Thyroid gland (tissue), 4 donors: ENCODE measurements at regions not wholly inside any gene's neighbourhood (a gene's known extent, or its start where the extent isn't known, plus 50 kb on each side); places are given as distances from the start of the nearest gene placed in this dataset.

ENCODE experiments used
- DNase-seq, 2 donors: peaks; one replicate each; pipeline ENCODE4 v3.0.0-alpha.2; 2019
- H3K27ac ChIP-seq, 3 donors: fragments of 200-600 bp; sonication (generic); 1 replicate in 2 of 3; 2 replicates in 1 of 3; pipeline ENCODE4 v1.5.1; 2016 to 2019; ENCODE audit warnings: mild to moderate bottlenecking in 1 of 3, moderate library complexity in 1 of 3
- H3K27me3 ChIP-seq: fragments of 200-600 bp; sonication (generic); one replicate; pipeline ENCODE4 v1.5.1; 2019
- H3K36me3 ChIP-seq, 2 donors: fragments of 200-600 bp; sonication (generic); one replicate each; pipeline ENCODE4 v1.5.1; 2016 to 2019
- H3K4me1 ChIP-seq, 2 donors: fragments of 200-600 bp; sonication (generic); one replicate each; pipeline ENCODE4 v1.5.1; 2017 to 2019
- H3K4me3 ChIP-seq, 3 donors: fragments of 200-600 bp; sonication (generic); replicated peaks in 1 of 3; 1 replicate in 2 of 3; 2 replicates in 1 of 3; pipeline ENCODE4 v1.5.1; 2016; ENCODE audit warnings: mild to moderate bottlenecking in 1 of 3
- H3K9me3 ChIP-seq: fragments of 200-600 bp; sonication (generic); one replicate; pipeline ENCODE4 v1.5.1; 2017
- POLR2A ChIP-seq, 2 donors: fragments of 450-650 bp; IDR thresholded peaks; one replicate each; pipeline ENCODE4 v1.6.1; 2017; ENCODE audit warnings: antibody characterized with exemption in 2 of 2, mild to moderate bottlenecking in 2 of 2, moderate library complexity in 1 of 2
- WGBS, 2 donors: methylation state at CpG; one replicate each; pipeline ENCODE4 v1.1.5; 2017; 5-methylcytosine and 5-hydroxymethylcytosine counted together
- intact Hi-C: fragments of 100-400 bp; cut with DNase I; formaldehyde crosslinking; loops from one replicate; pipeline ENCODE4 v1.15.1; 2023
- TF ChIP-seq, protein P1 (sequence below), 6 experiments: fragments of 200-600 bp in 3 of 6; fragments of 450-650 bp in 3 of 6; sonication (generic) in 3 of 6; IDR thresholded peaks; one replicate each; pipeline ENCODE4 v1.5.1; 2016 to 2019; ENCODE audit warnings: antibody characterized with exemption in 6 of 6, mild to moderate bottlenecking in 2 of 6, inconsistent platforms in 1 of 6, moderate library complexity in 1 of 6

DNA sequence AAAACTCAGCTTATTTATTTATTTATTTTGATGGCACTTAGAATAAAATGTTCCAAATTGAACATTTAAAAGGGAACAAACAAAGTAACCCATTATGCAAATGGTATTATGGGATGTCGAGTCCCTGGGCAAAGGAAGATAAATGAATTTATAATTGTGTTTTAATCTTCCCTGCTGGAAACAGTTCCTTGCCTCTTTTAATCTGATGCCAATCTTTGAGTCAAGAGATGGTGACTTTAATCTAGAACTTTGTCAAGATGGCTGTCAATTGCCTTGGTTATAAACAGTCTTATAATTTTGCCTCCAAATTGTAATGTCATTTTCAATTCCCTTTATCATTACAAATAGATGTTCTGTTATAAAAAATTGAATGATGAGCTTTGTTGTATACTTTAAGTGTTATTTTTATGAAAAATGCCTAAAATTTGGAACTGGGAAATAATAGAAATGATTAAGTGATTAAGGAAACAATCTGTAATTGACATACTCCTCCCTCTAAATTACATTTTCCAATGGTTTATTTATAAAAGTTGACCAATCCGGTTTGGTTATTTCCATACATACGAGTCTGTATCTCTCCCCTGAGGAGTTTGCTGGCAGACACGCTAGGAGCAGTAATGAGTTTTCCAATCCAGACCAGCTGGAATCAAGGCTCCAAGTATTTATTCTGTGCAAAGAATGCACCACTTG, 134.9 kb upstream of the FRMD6 start:
- 62% methylated on average over 4 of the region's 4 CpGs for WGBS, 2 donors
- Histone ChIP-seq H3K36me3 (no peaks in the 10 kb centered on the region), H3K27ac (no peak overlapping the region), H3K4me3 (no peak overlapping the region), H3K27me3 (no peaks in the 10 kb centered on the region), H3K4me1 (no peaks in the 10 kb centered on the region), H3K9me3 (no peaks in the 10 kb centered on the region)
- TF ChIP-seq, protein P1, sequence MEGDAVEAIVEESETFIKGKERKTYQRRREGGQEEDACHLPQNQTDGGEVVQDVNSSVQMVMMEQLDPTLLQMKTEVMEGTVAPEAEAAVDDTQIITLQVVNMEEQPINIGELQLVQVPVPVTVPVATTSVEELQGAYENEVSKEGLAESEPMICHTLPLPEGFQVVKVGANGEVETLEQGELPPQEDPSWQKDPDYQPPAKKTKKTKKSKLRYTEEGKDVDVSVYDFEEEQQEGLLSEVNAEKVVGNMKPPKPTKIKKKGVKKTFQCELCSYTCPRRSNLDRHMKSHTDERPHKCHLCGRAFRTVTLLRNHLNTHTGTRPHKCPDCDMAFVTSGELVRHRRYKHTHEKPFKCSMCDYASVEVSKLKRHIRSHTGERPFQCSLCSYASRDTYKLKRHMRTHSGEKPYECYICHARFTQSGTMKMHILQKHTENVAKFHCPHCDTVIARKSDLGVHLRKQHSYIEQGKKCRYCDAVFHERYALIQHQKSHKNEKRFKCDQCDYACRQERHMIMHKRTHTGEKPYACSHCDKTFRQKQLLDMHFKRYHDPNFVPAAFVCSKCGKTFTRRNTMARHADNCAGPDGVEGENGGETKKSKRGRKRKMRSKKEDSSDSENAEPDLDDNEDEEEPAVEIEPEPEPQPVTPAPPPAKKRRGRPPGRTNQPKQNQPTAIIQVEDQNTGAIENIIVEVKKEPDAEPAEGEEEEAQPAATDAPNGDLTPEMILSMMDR (IDR thresholded peaks at IDR 0.05) = no peak
- no peak for TF ChIP-seq POLR2A (IDR thresholded peaks at IDR 0.05)
- DNase-seq = no peak
- intact Hi-C loops = no loop called here

DNA sequence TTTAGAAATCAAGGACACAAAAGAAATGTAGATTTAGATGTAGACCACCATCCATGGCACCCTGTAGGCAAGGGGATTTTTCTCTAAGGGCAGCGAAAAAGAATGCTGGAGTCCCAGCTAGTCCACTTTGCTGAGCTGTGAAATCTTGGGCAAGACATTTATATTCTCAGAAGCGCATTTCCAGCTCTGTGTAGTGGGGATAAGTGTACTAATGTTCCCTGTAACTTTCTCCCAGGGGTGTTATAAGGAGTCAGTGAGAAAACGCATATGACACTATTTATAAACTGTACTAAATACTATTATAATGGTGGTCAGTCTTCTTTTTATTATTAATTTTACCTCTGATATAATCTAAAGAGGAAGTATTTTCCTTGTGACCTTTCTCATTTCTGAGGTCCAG, 133.4 kb upstream of the FRMD6 start:
- Histone ChIP-seq H3K27ac (no peak overlapping the region), H3K9me3 (no peaks in the 10 kb centered on the region), H3K27me3 (no peaks in the 10 kb centered on the region), H3K36me3 (no peaks in the 10 kb centered on the region), H3K4me3 (no peak overlapping the region), H3K4me1 (no peaks in the 10 kb centered on the region)
- DNase-seq = no peak
- WGBS, 2 donors = 79 to 86% methylated on average over 3 of the region's 3 CpGs
- intact Hi-C loops = no loop called here
- TF ChIP-seq, protein P1 (IDR thresholded peaks at IDR 0.05) = no peak
- no peak for TF ChIP-seq POLR2A (IDR thresholded peaks at IDR 0.05)

DNA sequence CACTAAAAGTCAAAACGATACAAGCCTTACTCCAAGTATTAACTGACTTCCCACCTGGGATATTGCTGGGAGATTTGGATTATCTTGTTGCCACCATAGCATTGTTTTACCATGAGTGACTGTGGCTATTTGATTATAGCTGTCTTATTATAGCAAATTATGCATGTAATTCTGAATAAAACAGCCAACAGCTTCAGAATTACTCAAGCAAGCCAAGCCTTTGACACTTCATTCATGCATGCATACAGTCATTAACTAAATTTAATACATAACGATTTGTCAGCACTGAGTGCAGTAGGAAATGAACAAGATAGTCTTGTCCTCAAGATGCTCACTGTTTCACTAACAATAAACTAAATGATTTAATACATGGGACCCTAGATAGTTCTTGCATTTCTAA, 133.0 kb upstream of the FRMD6 start:
- WGBS, 2 donors = 89 to 92% methylated on average over 2 of the region's 2 CpGs
- no peak for TF ChIP-seq POLR2A (IDR thresholded peaks at IDR 0.05)
- TF ChIP-seq, protein P1 (IDR thresholded peaks at IDR 0.05) = no peak
- H3K36me3 ChIP-seq = no peaks in the 10 kb centered on the region
- intact Hi-C loops = no loop called here
- H3K4me1 ChIP-seq = no peaks in the 10 kb centered on the region
- H3K27ac ChIP-seq = no peak overlapping the region
- H3K9me3 ChIP-seq = no peaks in the 10 kb centered on the region
- H3K27me3 ChIP-seq = no peaks in the 10 kb centered on the region
- no peak for DNase-seq
- no peak overlapping the region for H3K4me3 ChIP-seq

DNA sequence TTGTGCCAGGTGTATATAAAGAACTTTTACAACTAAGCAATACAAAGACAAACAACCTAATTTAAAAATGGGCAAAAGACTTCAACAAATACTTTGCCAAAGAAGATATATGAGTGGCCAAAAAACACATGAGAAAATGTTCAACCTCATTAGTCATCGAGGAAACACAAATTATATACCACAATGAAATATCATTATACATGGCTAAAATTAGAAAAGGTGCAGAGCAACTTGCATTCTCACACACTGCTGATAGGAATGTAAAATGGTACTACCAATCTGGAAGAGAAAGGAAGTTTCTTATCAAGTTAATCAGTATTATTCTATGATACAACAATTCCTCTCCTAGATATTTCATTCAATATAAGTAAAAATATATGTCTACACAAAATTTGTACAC, 131.6 kb upstream of the FRMD6 start:
- no peak overlapping the region for H3K4me3 ChIP-seq
- H3K27ac ChIP-seq = no peak overlapping the region
- intact Hi-C loops = no loop called here
- no peaks in the 10 kb centered on the region for H3K27me3 ChIP-seq
- no peak for DNase-seq
- TF ChIP-seq, protein P1 (IDR thresholded peaks at IDR 0.05) = no peak
- 62 to 72% methylated on average over 1 of the region's 1 CpG for WGBS, 2 donors
- H3K36me3 ChIP-seq = no peaks in the 10 kb centered on the region
- no peaks in the 10 kb centered on the region for H3K4me1 ChIP-seq
- H3K9me3 ChIP-seq = no peaks in the 10 kb centered on the region

DNA sequence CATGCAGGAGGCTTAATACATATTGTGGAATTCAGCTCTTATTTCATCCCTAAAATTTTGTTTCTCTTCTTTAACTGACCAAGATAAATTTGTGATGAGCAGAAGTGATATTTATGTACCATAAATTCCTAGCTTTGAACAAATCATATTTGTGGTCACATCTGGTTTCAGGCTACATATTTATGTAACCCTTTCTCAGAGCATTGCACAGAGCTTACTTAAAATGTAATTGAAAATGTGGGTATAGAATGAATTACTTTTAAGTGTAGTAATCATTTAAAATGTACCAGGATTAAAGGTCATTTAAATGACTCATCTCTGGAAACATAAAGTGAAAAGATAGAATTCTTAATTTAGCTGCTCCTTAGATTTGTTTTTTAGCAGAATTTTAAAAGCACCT, 129.9 kb upstream of the FRMD6 start:
- Histone ChIP-seq H3K9me3 (no peaks in the 10 kb centered on the region), H3K27ac (no peak overlapping the region), H3K4me1 (no peaks in the 10 kb centered on the region), H3K27me3 (no peaks in the 10 kb centered on the region), H3K4me3 (no peak overlapping the region), H3K36me3 (no peaks in the 10 kb centered on the region)
- intact Hi-C loops = no loop called here
- no peak for TF ChIP-seq POLR2A (IDR thresholded peaks at IDR 0.05)
- TF ChIP-seq, protein P1 (IDR thresholded peaks at IDR 0.05) = no peak
- DNase-seq = no peak
